ENCODE measurements at regions not wholly inside any gene's neighbourhood (a gene's known extent, or its start where the extent isn't known, plus 50 kb on each side); places are given as distances from the start of the nearest gene placed in this dataset.

DNA sequence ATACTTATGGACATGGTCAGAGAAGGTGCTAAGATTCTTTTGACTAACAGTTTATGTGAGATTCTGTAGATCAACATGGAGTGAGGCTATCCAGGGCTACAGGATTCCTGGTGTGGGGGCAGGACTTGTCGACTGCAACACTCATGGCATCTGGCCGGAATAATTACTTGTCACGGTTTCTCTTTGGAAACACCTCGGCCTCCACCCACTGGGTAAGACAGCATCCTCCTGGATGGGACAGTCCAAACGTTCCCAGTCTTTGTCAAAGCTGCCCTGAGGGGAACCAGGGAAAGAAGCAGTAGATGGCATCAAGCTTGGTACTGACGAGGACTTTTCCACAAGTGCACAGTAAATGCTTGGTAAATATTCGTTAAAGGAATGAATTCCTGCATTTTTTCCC, 762.8 kb downstream of the BRD1 start:
- intact Hi-C loops (cut with DNase I) = no loop called here
- Histone ChIP-seq H3K36me3 (no peaks in the 10 kb centered on the region), H3K27me3 (peaks cover 0 to 46% (median 11%) of the 10 kb centered on the region in 9 donors), H3K9me3 (no peaks in the 10 kb centered on the region), H3K4me3 (no peak overlapping the region), H3K27ac (no peak overlapping the region), H3K4me1 (no peaks in the 10 kb centered on the region)
- WGBS, 4 donors = 41 to 55% (median 47%) methylated on average over 7 of the region's 7 CpGs
- no peak for TF ChIP-seq POLR2A (IDR thresholded peaks at IDR 0.05)
- TF ChIP-seq, protein P1, sequence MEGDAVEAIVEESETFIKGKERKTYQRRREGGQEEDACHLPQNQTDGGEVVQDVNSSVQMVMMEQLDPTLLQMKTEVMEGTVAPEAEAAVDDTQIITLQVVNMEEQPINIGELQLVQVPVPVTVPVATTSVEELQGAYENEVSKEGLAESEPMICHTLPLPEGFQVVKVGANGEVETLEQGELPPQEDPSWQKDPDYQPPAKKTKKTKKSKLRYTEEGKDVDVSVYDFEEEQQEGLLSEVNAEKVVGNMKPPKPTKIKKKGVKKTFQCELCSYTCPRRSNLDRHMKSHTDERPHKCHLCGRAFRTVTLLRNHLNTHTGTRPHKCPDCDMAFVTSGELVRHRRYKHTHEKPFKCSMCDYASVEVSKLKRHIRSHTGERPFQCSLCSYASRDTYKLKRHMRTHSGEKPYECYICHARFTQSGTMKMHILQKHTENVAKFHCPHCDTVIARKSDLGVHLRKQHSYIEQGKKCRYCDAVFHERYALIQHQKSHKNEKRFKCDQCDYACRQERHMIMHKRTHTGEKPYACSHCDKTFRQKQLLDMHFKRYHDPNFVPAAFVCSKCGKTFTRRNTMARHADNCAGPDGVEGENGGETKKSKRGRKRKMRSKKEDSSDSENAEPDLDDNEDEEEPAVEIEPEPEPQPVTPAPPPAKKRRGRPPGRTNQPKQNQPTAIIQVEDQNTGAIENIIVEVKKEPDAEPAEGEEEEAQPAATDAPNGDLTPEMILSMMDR (IDR thresholded peaks at IDR 0.05) = no peak
- no peak for ATAC-seq
- DNase-seq = no peak

DNA sequence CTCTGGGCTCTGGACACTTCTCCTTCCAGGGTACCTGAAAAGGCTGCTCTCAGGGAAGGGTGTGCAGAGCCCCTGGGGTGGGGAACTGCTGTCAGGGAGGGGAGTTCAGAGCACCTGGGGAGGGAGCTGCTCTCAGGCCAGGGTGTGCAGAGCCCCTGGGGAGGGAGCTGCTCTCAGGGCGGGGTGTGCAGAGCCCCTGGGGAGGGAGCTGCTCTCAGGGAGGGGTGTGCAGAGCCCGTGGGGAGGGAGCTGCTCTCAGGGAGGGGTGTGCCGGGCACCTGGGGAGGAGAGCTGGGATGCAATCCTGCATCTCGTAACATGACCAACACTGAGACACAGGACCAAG, 764.2 kb downstream of the BRD1 start:
- H3K9me3 ChIP-seq = no peaks in the 10 kb centered on the region
- ATAC-seq = no peak
- intact Hi-C loops (cut with DNase I) = no loop called here
- H3K4me3 ChIP-seq = no peak overlapping the region
- peaks cover 0 to 51% (median 15%) of the 10 kb centered on the region in 9 donors for H3K27me3 ChIP-seq
- no peak for DNase-seq
- no peak overlapping the region for H3K27ac ChIP-seq
- no peaks in the 10 kb centered on the region for H3K36me3 ChIP-seq
- WGBS, 4 donors = 49 to 62% (median 58%) methylated on average over 4 of the region's 4 CpGs
- no peaks in the 10 kb centered on the region for H3K4me1 ChIP-seq
- TF ChIP-seq, protein P1 (IDR thresholded peaks at IDR 0.05) = no peak
- TF ChIP-seq POLR2A (IDR thresholded peaks at IDR 0.05) = no peak

DNA sequence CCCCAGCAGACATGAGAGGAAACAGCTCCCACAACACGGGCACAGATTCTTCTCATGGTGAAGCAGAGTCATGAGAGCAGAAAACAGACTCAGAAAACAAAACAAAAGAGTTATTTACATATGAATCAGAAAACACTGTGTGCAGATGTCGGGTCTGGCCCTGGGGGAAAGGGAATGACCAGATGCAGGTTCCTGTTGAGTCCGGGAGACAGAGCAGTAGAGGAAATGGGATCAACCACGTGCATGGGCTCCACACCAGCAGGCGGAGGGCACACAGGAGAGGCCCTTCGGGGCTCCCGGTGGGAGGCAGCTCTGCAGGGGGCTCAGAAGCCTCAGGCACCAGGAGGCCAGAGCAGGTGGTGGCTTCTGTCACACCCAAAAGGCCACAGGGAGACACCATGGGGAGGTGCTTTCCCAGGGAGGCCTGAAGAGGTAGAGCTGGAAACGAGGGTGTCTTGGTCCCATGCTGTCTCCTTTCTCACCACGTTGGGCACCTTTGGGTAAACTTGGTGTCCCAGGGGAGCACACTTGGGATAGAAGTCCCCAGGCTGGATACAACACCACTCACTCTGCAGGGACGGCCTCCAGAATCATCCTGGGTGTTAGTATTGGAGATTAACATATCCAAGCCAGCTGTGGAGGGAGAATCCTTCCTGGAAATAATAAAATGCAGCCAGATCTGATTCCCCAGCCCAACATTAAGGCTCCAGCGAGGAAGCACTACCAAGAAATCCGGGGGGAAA, 764.7 kb downstream of the BRD1 start:
- TF ChIP-seq, protein P1 (IDR thresholded peaks at IDR 0.05) = no peak
- no peak for TF ChIP-seq POLR2A (IDR thresholded peaks at IDR 0.05)
- H3K27ac ChIP-seq = no peak overlapping the region
- ATAC-seq (no peak), DNase-seq (no peak)
- no peaks in the 10 kb centered on the region for H3K36me3 ChIP-seq
- H3K4me3 ChIP-seq = no peak overlapping the region
- no peaks in the 10 kb centered on the region for H3K4me1 ChIP-seq
- WGBS, 4 donors = 33 to 44% (median 40%) methylated on average over 12 of the region's 12 CpGs
- peaks cover 0 to 54% (median 15%) of the 10 kb centered on the region in 9 donors for H3K27me3 ChIP-seq
- H3K9me3 ChIP-seq = no peaks in the 10 kb centered on the region
- intact Hi-C loops (cut with DNase I) = no loop called here

DNA sequence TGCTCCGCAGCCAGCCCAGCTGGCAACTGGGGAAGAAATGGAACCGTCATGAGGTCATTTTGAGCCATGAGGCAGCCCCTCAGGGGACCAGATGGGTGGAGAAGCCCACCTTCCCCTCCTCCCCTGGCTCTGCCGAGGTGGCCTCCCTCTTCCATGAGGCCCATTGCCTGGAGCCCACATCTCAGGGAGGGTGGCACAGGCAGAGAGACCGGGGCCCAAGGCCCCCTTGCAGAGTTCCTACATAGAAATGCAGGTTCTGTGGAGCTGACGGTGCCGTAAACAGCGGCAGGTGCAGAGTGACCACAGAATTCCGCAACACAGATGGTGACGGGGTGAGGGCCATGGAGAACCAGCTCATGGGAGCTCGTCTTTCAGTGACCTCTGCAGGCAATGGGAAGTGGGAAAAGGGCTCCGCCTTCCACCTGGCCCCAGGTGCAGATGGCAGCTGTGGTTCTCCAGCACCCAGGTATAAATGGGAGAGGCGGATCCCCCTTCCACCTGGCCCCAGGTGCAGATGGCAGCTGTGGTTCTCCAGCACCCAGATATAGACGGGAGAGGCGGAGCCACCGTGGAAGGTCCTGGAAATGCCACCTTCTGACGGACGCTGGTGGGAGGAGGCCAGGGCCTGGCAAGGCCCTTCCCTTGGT, 765.4 kb downstream of the BRD1 start:
- H3K27ac ChIP-seq = no peak overlapping the region
- 73 to 78% (median 76%) methylated on average over 15 to 17 of the region's 17 CpGs for WGBS, 4 donors
- H3K4me1 ChIP-seq = no peaks in the 10 kb centered on the region
- H3K36me3 ChIP-seq = no peaks in the 10 kb centered on the region
- H3K27me3 ChIP-seq = peaks cover 0 to 53% (median 15%) of the 10 kb centered on the region in 9 donors
- H3K9me3 ChIP-seq = no peaks in the 10 kb centered on the region
- ATAC-seq (no peak), DNase-seq (no peak)
- TF ChIP-seq, protein P1 (IDR thresholded peaks at IDR 0.05) = no peak
- no peak for TF ChIP-seq POLR2A (IDR thresholded peaks at IDR 0.05)
- intact Hi-C loops (cut with DNase I) = no loop called here
- no peak overlapping the region for H3K4me3 ChIP-seq

All from heart left ventricle (tissue), 16 donors.